ENCODE measurements at regions not wholly inside any gene's neighbourhood (a gene's known extent, or its start where the extent isn't known, plus 50 kb on each side); places are given as distances from the start of the nearest gene placed in this dataset.

GRCh38 chr5:106963630-106964029, 707.1 kb downstream of the EFNA5 start:
- Histone ChIP-seq H3K4me3 (no peak overlapping the region), H3K27ac (no peak overlapping the region), H3K27me3 (no peaks in the 10 kb centered on the region), H3K36me3 (no peaks in the 10 kb centered on the region), H3K9me3 (peaks cover 0 to 4% (median 0%) of the 10 kb centered on the region in 12 donors), H3K4me1 (peaks cover 0 to 5% (median 0%) of the 10 kb centered on the region in 12 donors)
- DNase-seq = no peak
- WGBS, 4 donors = 45 to 59% (median 50%) methylated on average over 1 of the region's 1 CpG
- ATAC-seq = no peak
- TF ChIP-seq CTCF (IDR thresholded peaks at IDR 0.05) = no peak
- TF ChIP-seq POLR2A (IDR thresholded peaks at IDR 0.05) = no peak
- intact Hi-C loops (cut with DNase I) = no loop called here

GRCh38 chr5:106962464-106963230, 708.1 kb downstream of the EFNA5 start:
- DNase-seq (no peak), ATAC-seq (no peak)
- H3K27me3 ChIP-seq = no peaks in the 10 kb centered on the region
- H3K4me1 ChIP-seq = peaks cover 0 to 5% (median 0%) of the 10 kb centered on the region in 12 donors
- peaks cover 0 to 4% (median 0%) of the 10 kb centered on the region in 12 donors for H3K9me3 ChIP-seq
- H3K27ac ChIP-seq = no peak overlapping the region
- no peak for TF ChIP-seq CTCF (IDR thresholded peaks at IDR 0.05)
- no peak for TF ChIP-seq POLR2A (IDR thresholded peaks at IDR 0.05)
- no peak overlapping the region for H3K4me3 ChIP-seq
- WGBS, 4 donors = 46 to 50% (median 48%) methylated on average over 7 of the region's 7 CpGs
- H3K36me3 ChIP-seq = no peaks in the 10 kb centered on the region
- intact Hi-C loops (cut with DNase I) = no loop called here

- Histone ChIP-seq H3K36me3 (no peaks in the 10 kb centered on the region), H3K9me3 (peaks cover 0 to 4% (median 0%) of the 10 kb centered on the region in 12 donors), H3K27ac (no peak overlapping the region), H3K4me3 (no peak overlapping the region), H3K27me3 (no peaks in the 10 kb centered on the region), H3K4me1 (peaks cover 0 to 5% (median 0%) of the 10 kb centered on the region in 12 donors)
- DNase-seq (no peak), ATAC-seq (no peak)
- TF ChIP-seq CTCF (IDR thresholded peaks at IDR 0.05) (no peak), POLR2A (IDR thresholded peaks at IDR 0.05) (no peak)
- WGBS, 4 donors = 60 to 79% (median 67%) methylated on average over 2 of the region's 2 CpGs
- intact Hi-C loops (cut with DNase I) = no loop called here
Observed at GRCh38 chr5:106959387-106959786, 711.4 kb downstream of the EFNA5 start.

GRCh38 chr5:106957336-106957735, 713.4 kb downstream of the EFNA5 start:
- Histone ChIP-seq H3K4me3 (no peak overlapping the region), H3K27ac (no peak overlapping the region), H3K36me3 (no peaks in the 10 kb centered on the region), H3K9me3 (peaks cover 0 to 4% (median 0%) of the 10 kb centered on the region in 12 donors), H3K27me3 (no peaks in the 10 kb centered on the region), H3K4me1 (no peaks in the 10 kb centered on the region)
- no peak for ATAC-seq
- no peak for DNase-seq
- 89 to 95% (median 92%) methylated on average over 3 of the region's 3 CpGs for WGBS, 4 donors
- intact Hi-C loops (cut with DNase I) = no loop called here
- TF ChIP-seq CTCF (IDR thresholded peaks at IDR 0.05) = no peak
- no peak for TF ChIP-seq POLR2A (IDR thresholded peaks at IDR 0.05)
